B cell (primary cell): ENCODE measurements at regions not wholly inside any gene's neighbourhood (a gene's known extent, or its start where the extent isn't known, plus 50 kb on each side); places are given as distances from the start of the nearest gene placed in this dataset.

ENCODE experiments used
- ATAC-seq: fragments of 200-7000 bp; cut with Tn5 transposase; one replicate; pipeline ENCODE4 v1.10.0; 2021; ENCODE audit warnings: low read depth, mild to moderate bottlenecking, moderate number of reproducible peaks, moderate library complexity
- CTCF ChIA-PET: fragments of 350-600 bp; sonication (Branson Sonifier 250); formaldehyde crosslinking; loops from one replicate; lab custom pipeline; 2021; ENCODE audit warnings: antibody characterized with exemption, inconsistent platforms; lab: Charles Lee
- POLR2A ChIA-PET: fragments of 350-600 bp; sonication (Branson Sonifier 250); formaldehyde crosslinking; loops from one replicate; lab custom pipeline; 2021; ENCODE audit warnings: antibody characterized with exemption; lab: Charles Lee
- DNase-seq: peaks from one replicate; pipeline ENCODE4 v3.0.0; 2013
- H2AFZ ChIP-seq: 2 replicates; pipeline ENCODE4 v1.6.1; 2012; ENCODE audit warnings: mild to moderate bottlenecking, low read depth, low read length; ENCODE audit not compliant: insufficient read depth, poor library complexity, severe bottlenecking
- H3K27ac ChIP-seq, 2 donors: 1 replicate in 1 of 2; 2 replicates in 1 of 2; pipeline ENCODE4 v1.5.1; 2012 to 2013; ENCODE audit warnings: low read length in 2 of 2, mild to moderate bottlenecking in 2 of 2, moderate library complexity in 1 of 2
- H3K27me3 ChIP-seq, 4 experiments: fragments of 200-600 bp in 1 of 4; sonication (generic) in 1 of 4; replicated peaks in 1 of 4; 1 replicate in 2 of 4; 2 replicates in 2 of 4; pipeline versions ENCODE4 v1.6.1 to v1.7.0; 2013 to 2016; ENCODE audit warnings: low read length in 3 of 4, mild to moderate bottlenecking in 2 of 4, mixed read lengths in 1 of 4, moderate library complexity in 1 of 4; ENCODE audit not compliant: insufficient read depth in 4 of 4, control insufficient read depth in 3 of 4; ENCODE audit errors: control extremely low read depth in 1 of 4
- H3K36me3 ChIP-seq, 2 experiments: replicated peaks in 1 of 2; 1 replicate in 1 of 2; 2 replicates in 1 of 2; pipeline versions ENCODE4 v1.6.1 to v1.7.1; 2013; ENCODE audit warnings: low read length in 1 of 2; ENCODE audit not compliant: insufficient read depth in 2 of 2, control insufficient read depth in 1 of 2; ENCODE audit errors: control extremely low read depth in 1 of 2, extremely low read depth in 1 of 2
- H3K4me1 ChIP-seq, 2 donors: fragments of 200-600 bp in 1 of 2; sonication (generic) in 1 of 2; 1 replicate in 1 of 2; 2 replicates in 1 of 2; pipeline versions ENCODE4 v1.5.1 to v1.6.1; 2013 to 2017; ENCODE audit warnings: low read length in 2 of 2; ENCODE audit not compliant: control insufficient read depth in 2 of 2, insufficient read depth in 2 of 2
- H3K4me2 ChIP-seq: replicated peaks from 2 replicates; pipeline ENCODE3; 2012; ENCODE audit warnings: mild to moderate bottlenecking, low read depth, low read length; ENCODE audit not compliant: poor library complexity, severe bottlenecking
- H3K4me3 ChIP-seq, 5 experiments: fragments of 200-600 bp in 1 of 5; sonication (generic) in 1 of 5; 1 replicate in 3 of 5; 2 replicates in 2 of 5; pipeline versions ENCODE4 v1.5.1 to v1.7.0; 2011 to 2016; ENCODE audit warnings: low read length in 4 of 5, mild to moderate bottlenecking in 4 of 5, low read depth in 2 of 5, control low read depth in 1 of 5, moderate library complexity in 1 of 5; ENCODE audit not compliant: insufficient read depth in 1 of 5; ENCODE audit errors: control extremely low read depth in 1 of 5, extremely low read depth in 1 of 5
- H3K79me2 ChIP-seq: fragments of 200-600 bp; sonication (generic); one replicate; pipeline ENCODE4 v1.6.0; 2016; ENCODE audit warnings: low read length; ENCODE audit not compliant: control insufficient read depth, insufficient read depth
- H3K9ac ChIP-seq: fragments of 200-600 bp; sonication (generic); 2 replicates; pipeline ENCODE4 v1.6.1; 2017; ENCODE audit warnings: mild to moderate bottlenecking, low read length, moderate library complexity
- H3K9me3 ChIP-seq, 3 donors: one replicate each; pipeline versions ENCODE4 v1.6.1 to v1.7.1; 2013; ENCODE audit warnings: low read length in 2 of 3; ENCODE audit not compliant: control insufficient read depth in 2 of 3, insufficient read depth in 1 of 3; ENCODE audit errors: control extremely low read depth in 1 of 3
- H4K20me1 ChIP-seq: 2 replicates; pipeline ENCODE4 v1.6.0; 2012; ENCODE audit warnings: mild to moderate bottlenecking, low read length; ENCODE audit not compliant: insufficient read depth, control insufficient read depth, poor library complexity, severe bottlenecking
- H3K27ac Mint-ChIP-seq: one replicate; pipeline ENCODE4 v1.8.0; 2021; ENCODE audit warnings: mixed read lengths
- H3K27me3 Mint-ChIP-seq: one replicate; pipeline ENCODE4 v1.8.0; 2021; ENCODE audit warnings: mixed read lengths
- H3K4me1 Mint-ChIP-seq: one replicate; pipeline ENCODE4 v1.8.0; 2021; ENCODE audit warnings: mixed read lengths
- H3K4me3 Mint-ChIP-seq: one replicate; pipeline ENCODE4 v1.8.0; 2021; ENCODE audit warnings: mixed read lengths
- H3K9me3 Mint-ChIP-seq: one replicate; pipeline ENCODE4 v1.8.0; 2022; ENCODE audit warnings: mixed read lengths; ENCODE audit not compliant: insufficient read depth
- CTCF ChIP-seq: fragments of 200-600 bp; IDR thresholded peaks from one replicate; pipeline ENCODE4 v1.8.0; 2022; ENCODE audit warnings: antibody characterized with exemption, mild to moderate bottlenecking
- EZH2 ChIP-seq: IDR thresholded peaks from 2 replicates; pipeline ENCODE4 v1.6.1; 2012; ENCODE audit warnings: borderline replicate concordance, low read depth, mild to moderate bottlenecking, moderate library complexity, low read length; ENCODE audit not compliant: insufficient read depth, poor library complexity, severe bottlenecking
- WGBS: methylation state at CpG from one replicate; pipeline ENCODE4 v1.1.5; 2013; ENCODE audit warnings: missing lambda C conversion rate; ENCODE audit not compliant: insufficient coverage; 5-methylcytosine and 5-hydroxymethylcytosine counted together
- intact Hi-C: fragments of 100-400 bp; cut with micrococcal nuclease; formaldehyde crosslinking; loops from one replicate; pipeline ENCODE4 v1.10.0; 2022

- Histone ChIP-seq H3K9me3 (no peaks in the 10 kb centered on the region), H3K27ac (no peak overlapping the region), H3K36me3 (no peaks in the 10 kb centered on the region), H3K4me3 (no peak overlapping the region), H3K27me3 (no peaks in the 10 kb centered on the region), H3K4me2 (no peak overlapping the region), H3K79me2 (no peaks in the 10 kb centered on the region), H2AFZ (no peak overlapping the region), H4K20me1 (no peaks in the 10 kb centered on the region), H3K4me1 (no peaks in the 10 kb centered on the region), H3K9ac (no peak overlapping the region)
- Mint-ChIP-seq H3K27ac (no peak overlapping the region), H3K27me3 (no peaks in the 10 kb centered on the region), H3K4me3 (no peak overlapping the region), H3K9me3 (peaks cover 2% of the 10 kb centered on the region), H3K4me1 (no peaks in the 10 kb centered on the region)
- TF ChIP-seq EZH2: no peak
- no peak for TF ChIP-seq CTCF
- no peak for ATAC-seq
- intact Hi-C loops: no loop called here
- ChIA-PET POLR2A (no interaction called here), CTCF (no interaction called here)
- no peak for DNase-seq
- no CpG with 5 or more reads among the region's 1 CpG for WGBS
Observed at GRCh38 chr2:7492719-7493118, 575.5 kb downstream of the RNF144A start.

- Histone ChIP-seq H3K9ac (no peak overlapping the region), H3K9me3 (no peaks in the 10 kb centered on the region), H3K4me2 (no peak overlapping the region), H4K20me1 (no peaks in the 10 kb centered on the region), H3K4me1 (no peaks in the 10 kb centered on the region), H2AFZ (no peak overlapping the region), H3K27ac (no peak overlapping the region), H3K36me3 (no peaks in the 10 kb centered on the region), H3K79me2 (no peaks in the 10 kb centered on the region), H3K4me3 (no peak overlapping the region), H3K27me3 (no peaks in the 10 kb centered on the region)
- no peaks in the 10 kb centered on the region for H3K9me3 Mint-ChIP-seq
- DNase-seq (no peak), ATAC-seq (no peak)
- H3K27ac Mint-ChIP-seq: no peak overlapping the region
- ChIA-PET CTCF (no interaction called here), POLR2A (no interaction called here)
- intact Hi-C loops: no loop called here
- no peak overlapping the region for H3K4me3 Mint-ChIP-seq
- peaks cover 12% of the 10 kb centered on the region for H3K27me3 Mint-ChIP-seq
- no peaks in the 10 kb centered on the region for H3K4me1 Mint-ChIP-seq
- 100% methylated on average over 1 of the region's 4 CpGs for WGBS
- TF ChIP-seq EZH2: no peak
- TF ChIP-seq CTCF: no peak
Observed at GRCh38 chr2:7497178-7497577, 580.0 kb downstream of the RNF144A start.
